H9 (cell line): ENCODE measurements at regions not wholly inside any gene's neighbourhood (a gene's known extent, or its start where the extent isn't known, plus 50 kb on each side); places are given as distances from the start of the nearest gene placed in this dataset.

Source experiments
- DNase-seq: peaks from one replicate; pipeline ENCODE4 v3.0.0-alpha.2; 2017
- H2AFZ ChIP-seq: one replicate; pipeline ENCODE4 v1.6.1; 2013; ENCODE audit warnings: mild to moderate bottlenecking, low read length, control low read depth, moderate library complexity
- H2AK5ac ChIP-seq: 2 replicates; pipeline ENCODE4 v1.6.1; 2013; ENCODE audit warnings: low read length, control low read depth, mixed read lengths; ENCODE audit not compliant: insufficient read length
- H2BK120ac ChIP-seq: one replicate; pipeline ENCODE4 v1.6.1; 2013; ENCODE audit warnings: low read depth, mild to moderate bottlenecking, low read length, control low read depth, inconsistent platforms; ENCODE audit not compliant: poor library complexity, severe bottlenecking
- H2BK12ac ChIP-seq: 2 replicates; pipeline ENCODE4 v1.6.1; 2013; ENCODE audit warnings: low read length, control low read depth, mixed read lengths, low read depth; ENCODE audit not compliant: insufficient read length
- H2BK15ac ChIP-seq: 2 replicates; pipeline ENCODE4 v1.6.1; 2013; ENCODE audit warnings: low read depth, low read length, control low read depth
- H2BK20ac ChIP-seq: one replicate; pipeline ENCODE4 v1.6.1; 2013; ENCODE audit warnings: low read depth, mild to moderate bottlenecking, low read length, control low read depth, inconsistent platforms; ENCODE audit not compliant: poor library complexity, severe bottlenecking
- H2BK5ac ChIP-seq: 2 replicates; pipeline ENCODE4 v1.6.1; 2013; ENCODE audit warnings: low read length, control low read depth, mixed read lengths; ENCODE audit not compliant: insufficient read length
- H3K14ac ChIP-seq: 2 replicates; pipeline ENCODE4 v1.6.1; 2013; ENCODE audit warnings: low read length, control low read depth; ENCODE audit not compliant: insufficient read depth
- H3K18ac ChIP-seq: 2 replicates; pipeline ENCODE4 v1.6.1; 2013; ENCODE audit warnings: low read depth, mild to moderate bottlenecking, mixed read lengths, low read length, control low read depth; ENCODE audit not compliant: insufficient read length
- H3K23ac ChIP-seq: 2 replicates; pipeline ENCODE4 v1.6.1; 2013; ENCODE audit warnings: low read length, control low read depth, mixed read lengths, low read depth; ENCODE audit not compliant: insufficient read length
- H3K23me2 ChIP-seq: 2 replicates; pipeline ENCODE4 v1.6.1; 2013; ENCODE audit warnings: low read depth, mild to moderate bottlenecking, mixed read lengths, low read length, control low read depth; ENCODE audit not compliant: insufficient read length, poor library complexity, severe bottlenecking
- H3K27ac ChIP-seq: 2 replicates; pipeline ENCODE4 v1.5.1; 2013; ENCODE audit warnings: low read length, control low read depth, mixed read lengths, low read depth; ENCODE audit not compliant: insufficient read length
- H3K27me3 ChIP-seq: 2 replicates; pipeline ENCODE4 v1.6.1; 2013; ENCODE audit warnings: low read length, control low read depth, inconsistent platforms; ENCODE audit not compliant: insufficient read depth
- H3K4ac ChIP-seq: 2 replicates; pipeline ENCODE4 v1.6.1; 2013; ENCODE audit warnings: low read depth, mild to moderate bottlenecking, control low read depth, inconsistent platforms, low read length, moderate library complexity
- H3K4me1 ChIP-seq: 2 replicates; pipeline ENCODE4 v1.6.1; 2013; ENCODE audit warnings: low read length, control low read depth, inconsistent platforms; ENCODE audit not compliant: insufficient read depth
- H3K4me2 ChIP-seq: 2 replicates; pipeline ENCODE4 v1.6.1; 2013; ENCODE audit warnings: low read length, control low read depth, mixed read lengths; ENCODE audit not compliant: insufficient read length, insufficient read depth
- H3K56ac ChIP-seq: 2 replicates; pipeline ENCODE4 v1.6.1; 2013; ENCODE audit warnings: low read depth, mild to moderate bottlenecking, mixed read lengths, low read length, control low read depth; ENCODE audit not compliant: insufficient read length
- H3K79me1 ChIP-seq: 2 replicates; pipeline ENCODE4 v1.6.1; 2013; ENCODE audit warnings: low read depth, mild to moderate bottlenecking, moderate library complexity, low read length, control low read depth, inconsistent platforms; ENCODE audit not compliant: insufficient read depth, poor library complexity, severe bottlenecking
- H3K79me2 ChIP-seq: 2 replicates; pipeline ENCODE4 v1.6.1; 2013; ENCODE audit warnings: low read length, control low read depth, inconsistent platforms; ENCODE audit not compliant: insufficient read depth
- H3K9ac ChIP-seq: 2 replicates; pipeline ENCODE4 v1.6.1; 2013; ENCODE audit warnings: low read length, control low read depth, mixed read lengths; ENCODE audit not compliant: insufficient read length; ENCODE audit errors: extremely low read depth
- H3K9me3 ChIP-seq: one replicate; pipeline ENCODE4 v1.6.1; 2013; ENCODE audit warnings: low read depth, low read length, inconsistent platforms; ENCODE audit not compliant: control insufficient read depth
- H3T11ph ChIP-seq: one replicate; pipeline ENCODE4 v1.6.1; 2013; ENCODE audit warnings: mild to moderate bottlenecking, low read length, control low read depth, inconsistent platforms
- H4K20me1 ChIP-seq: one replicate; pipeline ENCODE4 v1.6.1; 2013; ENCODE audit not compliant: control insufficient read depth, insufficient read length, insufficient read depth
- H4K5ac ChIP-seq: 2 replicates; pipeline ENCODE4 v1.6.1; 2013; ENCODE audit warnings: low read depth, mild to moderate bottlenecking, mixed read lengths, low read length, control low read depth; ENCODE audit not compliant: insufficient read length
- H4K8ac ChIP-seq: replicated peaks from 2 replicates; pipeline ENCODE4 v1.6.1; 2013; ENCODE audit warnings: low read length, control low read depth, mixed read lengths, low read depth; ENCODE audit not compliant: insufficient read length
- H4K91ac ChIP-seq: 2 replicates; pipeline ENCODE4 v1.6.1; 2013; ENCODE audit warnings: low read depth, mild to moderate bottlenecking, moderate library complexity, mixed read lengths, low read length, control low read depth; ENCODE audit not compliant: insufficient read length
- H3K27ac Mint-ChIP-seq, 3 experiments: 2 replicates in 2 of 3; 3 replicates in 1 of 3; pipeline ENCODE4 v1.8.0; 2020 to 2021; ENCODE audit warnings: mixed read lengths in 3 of 3, mild to moderate bottlenecking in 1 of 3, moderate library complexity in 1 of 3
- H3K27me3 Mint-ChIP-seq: 2 replicates; pipeline ENCODE4 v1.8.0; 2021; ENCODE audit warnings: low read depth, mild to moderate bottlenecking, moderate library complexity, mixed read lengths
- H3K36me3 Mint-ChIP-seq, 3 experiments: 2 replicates in 2 of 3; 3 replicates in 1 of 3; pipeline ENCODE4 v1.8.0; 2020 to 2021; ENCODE audit warnings: low read depth in 3 of 3, mixed read lengths in 3 of 3; ENCODE audit not compliant: insufficient read depth in 1 of 3
- H3K4me1 Mint-ChIP-seq, 2 experiments: 2 replicates each; pipeline ENCODE4 v1.8.0; 2020; ENCODE audit warnings: mixed read lengths in 2 of 2
- H3K4me3 Mint-ChIP-seq, 2 experiments: 2 replicates in 1 of 2; 3 replicates in 1 of 2; pipeline ENCODE4 v1.8.0; 2020 to 2021; ENCODE audit warnings: mild to moderate bottlenecking in 2 of 2, mixed read lengths in 2 of 2, moderate library complexity in 1 of 2
- H3K9me3 Mint-ChIP-seq, 2 experiments: 2 replicates in 1 of 2; 3 replicates in 1 of 2; pipeline ENCODE4 v1.8.0; 2020; ENCODE audit warnings: mild to moderate bottlenecking in 2 of 2, mixed read lengths in 2 of 2, moderate library complexity in 1 of 2
- WGBS: extraction: QIAGEN DNeasy Blood & Tissue Kit; methylation state at CpG from one replicate; pipeline ENCODE4 v1.1.7; 2013; ENCODE audit warnings: missing lambda C conversion rate, low lambda C conversion rate, mixed read lengths; ENCODE audit not compliant: insufficient read length; ENCODE audit errors: extremely low coverage; 5-methylcytosine and 5-hydroxymethylcytosine counted together
- TF ChIP-seq, protein P1 (sequence below): fragments of 200-600 bp; sonication (generic); conservative IDR thresholded peaks from 3 replicates; pipeline ENCODE4 v1.8.0; 2021; ENCODE audit warnings: antibody characterized with exemption, mild to moderate bottlenecking

DNA sequence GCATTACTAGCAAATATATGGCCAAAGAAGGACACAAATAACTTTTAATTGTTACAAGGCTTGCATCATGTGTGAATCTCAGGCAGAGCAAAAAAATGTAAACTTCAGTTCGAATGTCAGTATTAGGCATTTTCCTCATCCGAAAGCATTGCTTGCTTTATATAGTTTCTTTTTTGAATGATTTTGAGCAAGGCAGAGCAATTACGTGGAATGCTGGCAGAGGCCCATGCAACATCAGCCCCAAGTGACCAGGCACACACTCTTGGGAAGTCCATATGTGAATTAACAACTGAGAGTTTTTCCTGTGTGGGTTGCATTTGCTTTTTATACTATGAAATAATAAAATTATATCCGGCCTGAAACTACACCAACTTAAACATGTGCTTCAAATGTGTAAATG is 274.8 kb downstream of the PTPRC start:
- Histone ChIP-seq H3K4me1 (no peaks in the 10 kb centered on the region), H3K56ac (no peak overlapping the region), H4K91ac (no peak overlapping the region), H3K79me1 (no peaks in the 10 kb centered on the region), H3K79me2 (no peaks in the 10 kb centered on the region), H2BK120ac (no peak overlapping the region), H2BK20ac (no peak overlapping the region), H3K4ac (no peak overlapping the region), H2BK12ac (no peak overlapping the region), H4K5ac (no peak overlapping the region), H2BK15ac (no peak overlapping the region), H3K14ac (no peak overlapping the region), H3K27ac (no peak overlapping the region), H4K8ac (no peak overlapping the region), H3K9me3 (no peaks in the 10 kb centered on the region), H3T11ph (no peak overlapping the region), H3K9ac (no peak overlapping the region), H3K18ac (no peak overlapping the region), H2BK5ac (no peak overlapping the region), H2AK5ac (no peak overlapping the region), H2AFZ (no peak overlapping the region), H3K27me3 (no peaks in the 10 kb centered on the region), H3K4me2 (no peak overlapping the region), H3K23ac (no peak overlapping the region), H4K20me1 (no peaks in the 10 kb centered on the region), H3K23me2 (no peaks in the 10 kb centered on the region)
- H3K9me3 Mint-ChIP-seq = no peaks in the 10 kb centered on the region
- H3K27me3 Mint-ChIP-seq = no peaks in the 10 kb centered on the region
- H3K4me1 Mint-ChIP-seq = no peaks in the 10 kb centered on the region
- H3K4me3 Mint-ChIP-seq = no peak overlapping the region
- TF ChIP-seq, protein P1, sequence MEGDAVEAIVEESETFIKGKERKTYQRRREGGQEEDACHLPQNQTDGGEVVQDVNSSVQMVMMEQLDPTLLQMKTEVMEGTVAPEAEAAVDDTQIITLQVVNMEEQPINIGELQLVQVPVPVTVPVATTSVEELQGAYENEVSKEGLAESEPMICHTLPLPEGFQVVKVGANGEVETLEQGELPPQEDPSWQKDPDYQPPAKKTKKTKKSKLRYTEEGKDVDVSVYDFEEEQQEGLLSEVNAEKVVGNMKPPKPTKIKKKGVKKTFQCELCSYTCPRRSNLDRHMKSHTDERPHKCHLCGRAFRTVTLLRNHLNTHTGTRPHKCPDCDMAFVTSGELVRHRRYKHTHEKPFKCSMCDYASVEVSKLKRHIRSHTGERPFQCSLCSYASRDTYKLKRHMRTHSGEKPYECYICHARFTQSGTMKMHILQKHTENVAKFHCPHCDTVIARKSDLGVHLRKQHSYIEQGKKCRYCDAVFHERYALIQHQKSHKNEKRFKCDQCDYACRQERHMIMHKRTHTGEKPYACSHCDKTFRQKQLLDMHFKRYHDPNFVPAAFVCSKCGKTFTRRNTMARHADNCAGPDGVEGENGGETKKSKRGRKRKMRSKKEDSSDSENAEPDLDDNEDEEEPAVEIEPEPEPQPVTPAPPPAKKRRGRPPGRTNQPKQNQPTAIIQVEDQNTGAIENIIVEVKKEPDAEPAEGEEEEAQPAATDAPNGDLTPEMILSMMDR = no peak
- no peak overlapping the region for H3K27ac Mint-ChIP-seq
- no peaks in the 10 kb centered on the region for H3K36me3 Mint-ChIP-seq
- no CpG with 5 or more reads among the region's 4 CpGs for WGBS
- DNase-seq = no peak
